ENCODE measurements at regions not wholly inside any gene's neighbourhood (a gene's known extent, or its start where the extent isn't known, plus 50 kb on each side); places are given as distances from the start of the nearest gene placed in this dataset.

- no peak for DNase-seq (ENCODE audit: low read depth, low spot score)
These were observed 122.3 kb downstream of the RPS12 start for GRCh38 chr6:132936646-132937045.

GRCh38 chr6:132937466-132937906, 123.1 kb downstream of the RPS12 start:
- no peak for DNase-seq (ENCODE audit: low read depth, low spot score)

- no peak for DNase-seq (ENCODE audit: low read depth, low spot score)
These were observed 134.5 kb downstream of the RPS12 start for GRCh38 chr6:132948889-132949288.

GRCh38 chr6:132950566-132950965, 136.2 kb downstream of the RPS12 start:
- DNase-seq (ENCODE audit: low read depth, low spot score) = no peak

GRCh38 chr6:132952031-132952867, 137.9 kb downstream of the RPS12 start:
- DNase-seq (ENCODE audit: low read depth, low spot score) = no peak

GRCh38 chr6:132952986-132953385, 138.6 kb downstream of the RPS12 start:
- no peak for DNase-seq (ENCODE audit: low read depth, low spot score)

GRCh38 chr6:132954222-132954621, 139.9 kb downstream of the RPS12 start:
- no peak for DNase-seq (ENCODE audit: low read depth, low spot score)

- no peak for DNase-seq (ENCODE audit: low read depth, low spot score)
These were observed 140.6 kb downstream of the RPS12 start for GRCh38 chr6:132954936-132955335.

- no peak for DNase-seq (ENCODE audit: low read depth, low spot score)
These were observed 145.4 kb downstream of the RPS12 start for GRCh38 chr6:132959639-132960326.

GRCh38 chr6:132960720-132961119, 146.4 kb downstream of the RPS12 start:
- no peak for DNase-seq (ENCODE audit: low read depth, low spot score)

GRCh38 chr6:132961122-132961521, 146.8 kb downstream of the RPS12 start:
- DNase-seq (ENCODE audit: low read depth, low spot score) = no peak

GRCh38 chr6:132961610-132962009, 147.2 kb downstream of the RPS12 start:
- no peak for DNase-seq (ENCODE audit: low read depth, low spot score)

GRCh38 chr6:132962936-132963868, 148.8 kb downstream of the RPS12 start:
- DNase-seq (ENCODE audit: low read depth, low spot score) = peak; percentile 11

- no peak for DNase-seq (ENCODE audit: low read depth, low spot score)
These were observed 149.9 kb downstream of the RPS12 start for GRCh38 chr6:132964101-132964867.

- no peak for DNase-seq (ENCODE audit: low read depth, low spot score)
These were observed 150.6 kb downstream of the RPS12 start for GRCh38 chr6:132964868-132965382.

- no peak for DNase-seq (ENCODE audit: low read depth, low spot score)
These were observed 153.5 kb downstream of the RPS12 start for GRCh38 chr6:132967871-132968270.

- no peak for DNase-seq (ENCODE audit: low read depth, low spot score)
These were observed 154.1 kb downstream of the RPS12 start for GRCh38 chr6:132968419-132968950.

- no peak for DNase-seq (ENCODE audit: low read depth, low spot score)
These were observed 154.8 kb downstream of the RPS12 start for GRCh38 chr6:132969196-132969595.

- no peak for DNase-seq (ENCODE audit: low read depth, low spot score)
These were observed 157.3 kb downstream of the RPS12 start for GRCh38 chr6:132971676-132972075.

GRCh38 chr6:132972254-132972653, 157.9 kb downstream of the RPS12 start:
- no peak for DNase-seq (ENCODE audit: low read depth, low spot score)

GRCh38 chr6:132972971-132973370, 158.6 kb downstream of the RPS12 start:
- no peak for DNase-seq (ENCODE audit: low read depth, low spot score)

Data from activated naive CD8-positive, alpha-beta T cell treated with anti-CD3 and anti-CD28 coated beads, Interleukin-2, amount 50 U/mL, for 16 hours (primary cell).